Keratinocyte (primary cell): ENCODE measurements at regions not wholly inside any gene's neighbourhood (a gene's known extent, or its start where the extent isn't known, plus 50 kb on each side); places are given as distances from the start of the nearest gene placed in this dataset.

Experiments
- EZH2 ChIP-seq: IDR thresholded peaks from one replicate; pipeline ENCODE4 v1.6.1; 2012; ENCODE audit warnings: inconsistent platforms, mild to moderate bottlenecking, low read length, moderate library complexity
- TF ChIP-seq, protein P1 (sequence below), 3 experiments: IDR thresholded peaks in 1 of 3; conservative IDR thresholded peaks in 1 of 3; optimal IDR thresholded peaks in 1 of 3; 2 replicates in 2 of 3; 3 replicates in 1 of 3; pipeline versions ENCODE3 to v1.5.1; 2011; ENCODE audit warnings: low read length in 3 of 3, mild to moderate bottlenecking in 3 of 3, moderate library complexity in 2 of 3, control low read depth in 1 of 3, inconsistent platforms in 1 of 3; ENCODE audit not compliant: insufficient read depth in 2 of 3; ENCODE audit errors: extremely low read depth in 1 of 3

DNA sequence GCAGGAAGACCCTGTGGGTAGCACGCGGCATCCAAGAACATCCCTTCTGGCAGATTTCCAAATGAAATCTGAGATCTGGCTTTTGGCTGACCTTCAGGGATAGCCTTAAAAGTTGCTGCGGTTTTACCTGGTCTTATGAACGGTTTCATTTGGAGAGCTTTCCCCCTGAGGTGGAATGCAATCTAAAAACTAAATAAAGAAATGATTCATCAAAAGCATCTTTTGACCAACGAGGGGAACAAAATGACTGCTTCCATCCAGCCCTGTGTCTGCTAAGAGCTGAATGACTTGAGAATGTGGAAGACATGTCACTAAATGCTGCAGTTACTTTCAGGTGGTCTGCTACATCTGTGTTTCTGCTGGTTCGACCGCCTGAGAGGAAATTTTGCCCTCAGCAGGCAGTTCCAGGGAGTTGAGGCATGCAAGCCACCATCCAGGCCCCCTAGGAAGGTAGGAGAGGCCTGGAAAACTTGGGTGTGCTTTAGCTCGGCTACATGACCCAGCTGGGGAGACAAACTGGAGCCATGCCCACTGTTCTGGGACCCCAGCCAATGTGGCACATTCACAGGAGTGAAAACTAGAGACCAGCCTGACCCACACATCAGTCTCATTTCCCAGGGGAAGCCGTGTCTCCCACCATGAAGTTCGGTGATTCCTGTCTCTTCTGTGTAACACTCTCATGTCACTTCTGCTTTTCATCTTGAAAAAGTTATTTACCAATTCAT, 175.1 kb upstream of the KL start:
- TF ChIP-seq, protein P1, sequence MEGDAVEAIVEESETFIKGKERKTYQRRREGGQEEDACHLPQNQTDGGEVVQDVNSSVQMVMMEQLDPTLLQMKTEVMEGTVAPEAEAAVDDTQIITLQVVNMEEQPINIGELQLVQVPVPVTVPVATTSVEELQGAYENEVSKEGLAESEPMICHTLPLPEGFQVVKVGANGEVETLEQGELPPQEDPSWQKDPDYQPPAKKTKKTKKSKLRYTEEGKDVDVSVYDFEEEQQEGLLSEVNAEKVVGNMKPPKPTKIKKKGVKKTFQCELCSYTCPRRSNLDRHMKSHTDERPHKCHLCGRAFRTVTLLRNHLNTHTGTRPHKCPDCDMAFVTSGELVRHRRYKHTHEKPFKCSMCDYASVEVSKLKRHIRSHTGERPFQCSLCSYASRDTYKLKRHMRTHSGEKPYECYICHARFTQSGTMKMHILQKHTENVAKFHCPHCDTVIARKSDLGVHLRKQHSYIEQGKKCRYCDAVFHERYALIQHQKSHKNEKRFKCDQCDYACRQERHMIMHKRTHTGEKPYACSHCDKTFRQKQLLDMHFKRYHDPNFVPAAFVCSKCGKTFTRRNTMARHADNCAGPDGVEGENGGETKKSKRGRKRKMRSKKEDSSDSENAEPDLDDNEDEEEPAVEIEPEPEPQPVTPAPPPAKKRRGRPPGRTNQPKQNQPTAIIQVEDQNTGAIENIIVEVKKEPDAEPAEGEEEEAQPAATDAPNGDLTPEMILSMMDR (optimal IDR thresholded peaks at IDR 0.05 in 1 of 3, IDR thresholded peaks at IDR 0.05 in 1 of 3, conservative IDR thresholded peaks at IDR 0.05 in 1 of 3; ENCODE audit: extremely low read depth in 1 of 3, insufficient read depth in 2 of 3, low read length in 3 of 3), result no peak
- TF ChIP-seq EZH2, result no peak
